Endothelial cell of umbilical vein (primary cell): ENCODE measurements at regions not wholly inside any gene's neighbourhood (a gene's known extent, or its start where the extent isn't known, plus 50 kb on each side); places are given as distances from the start of the nearest gene placed in this dataset.
"Not testable (repeated sequence)": the region's sequence is repeated elsewhere in the genome, so short reads cannot be mapped to it uniquely, and the experiment has no call there.

Experiments used
- EZH2 ChIP-seq: IDR thresholded peaks from 2 replicates; pipeline ENCODE4 v1.6.1; 2012; ENCODE audit warnings: borderline replicate concordance, low read depth, mild to moderate bottlenecking, moderate library complexity, low read length, inconsistent platforms; ENCODE audit not compliant: severe bottlenecking
- FOS ChIP-seq: IDR thresholded peaks from 2 replicates; pipeline ENCODE4 v1.6.1; 2011; ENCODE audit warnings: mild to moderate bottlenecking, low read length, moderate library complexity, borderline replicate concordance; ENCODE audit not compliant: insufficient read depth
- JUN ChIP-seq: IDR thresholded peaks from 2 replicates; pipeline ENCODE4 v1.6.1; 2011; ENCODE audit warnings: borderline replicate concordance, low read depth; ENCODE audit not compliant: insufficient read length, insufficient read depth
- MYC ChIP-seq: IDR thresholded peaks from one replicate; pipeline ENCODE4 v1.6.1; 2011; ENCODE audit warnings: mild to moderate bottlenecking, low read depth, low read length
- POLR2A ChIP-seq: IDR thresholded peaks from 2 replicates; pipeline ENCODE4 v1.6.1; 2012; ENCODE audit warnings: low read depth, mild to moderate bottlenecking, control low read depth, low read length
- POLR2AphosphoS5 ChIP-seq: IDR thresholded peaks from 2 replicates; pipeline ENCODE4 v1.6.1; 2012; ENCODE audit warnings: low read depth, mild to moderate bottlenecking, control low read depth, low read length, moderate library complexity; ENCODE audit not compliant: insufficient read depth
- TF ChIP-seq, protein P1 (sequence below), 2 donors: IDR thresholded peaks; 1 replicate in 1 of 2; 2 replicates in 1 of 2; pipeline ENCODE4 v1.5.1; 2011; ENCODE audit warnings: low read length in 2 of 2, mild to moderate bottlenecking in 2 of 2, moderate library complexity in 2 of 2, control low read depth in 1 of 2, inconsistent platforms in 1 of 2, low read depth in 1 of 2; ENCODE audit not compliant: insufficient read depth in 1 of 2; ENCODE audit errors: extremely low read depth in 1 of 2

DNA sequence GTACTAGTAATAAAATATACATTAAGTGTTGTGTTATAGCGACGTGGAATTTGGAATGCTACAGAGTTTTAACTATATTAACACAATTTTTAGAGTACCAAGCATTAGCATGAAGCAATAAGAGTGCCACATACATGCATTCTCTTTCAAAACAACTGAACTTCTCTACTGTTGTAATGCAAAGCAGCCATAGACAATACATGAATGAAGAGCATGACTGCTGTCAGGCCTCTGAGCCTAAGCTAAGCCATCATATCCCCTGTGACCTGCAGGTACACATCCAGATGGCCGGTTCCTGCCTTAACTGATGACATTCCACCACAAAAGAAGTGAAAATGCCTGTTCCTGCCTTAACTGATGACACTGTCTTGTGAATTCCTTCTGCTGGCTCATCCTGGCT is 216.2 kb upstream of the ANXA10 start:
- TF ChIP-seq MYC, POLR2A, EZH2, FOS, POLR2AphosphoS5, JUN: not testable (repeated sequence)
- TF ChIP-seq, protein P1, sequence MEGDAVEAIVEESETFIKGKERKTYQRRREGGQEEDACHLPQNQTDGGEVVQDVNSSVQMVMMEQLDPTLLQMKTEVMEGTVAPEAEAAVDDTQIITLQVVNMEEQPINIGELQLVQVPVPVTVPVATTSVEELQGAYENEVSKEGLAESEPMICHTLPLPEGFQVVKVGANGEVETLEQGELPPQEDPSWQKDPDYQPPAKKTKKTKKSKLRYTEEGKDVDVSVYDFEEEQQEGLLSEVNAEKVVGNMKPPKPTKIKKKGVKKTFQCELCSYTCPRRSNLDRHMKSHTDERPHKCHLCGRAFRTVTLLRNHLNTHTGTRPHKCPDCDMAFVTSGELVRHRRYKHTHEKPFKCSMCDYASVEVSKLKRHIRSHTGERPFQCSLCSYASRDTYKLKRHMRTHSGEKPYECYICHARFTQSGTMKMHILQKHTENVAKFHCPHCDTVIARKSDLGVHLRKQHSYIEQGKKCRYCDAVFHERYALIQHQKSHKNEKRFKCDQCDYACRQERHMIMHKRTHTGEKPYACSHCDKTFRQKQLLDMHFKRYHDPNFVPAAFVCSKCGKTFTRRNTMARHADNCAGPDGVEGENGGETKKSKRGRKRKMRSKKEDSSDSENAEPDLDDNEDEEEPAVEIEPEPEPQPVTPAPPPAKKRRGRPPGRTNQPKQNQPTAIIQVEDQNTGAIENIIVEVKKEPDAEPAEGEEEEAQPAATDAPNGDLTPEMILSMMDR (IDR thresholded peaks at IDR 0.05; ENCODE audit: extremely low read depth in 1 of 2, insufficient read depth in 1 of 2, low read depth in 1 of 2, low read length in 2 of 2), result not testable (repeated sequence)
